ENCODE measurements at regions not wholly inside any gene's neighbourhood (a gene's known extent, or its start where the extent isn't known, plus 50 kb on each side); places are given as distances from the start of the nearest gene placed in this dataset.
"Not testable (repeated sequence)": the region's sequence is repeated elsewhere in the genome, so short reads cannot be mapped to it uniquely, and the experiment has no call there.

- no peak for DNase-seq
Observed at GRCh38 chr2:239801404-239802184, 223.5 kb downstream of the NDUFA10 start.

GRCh38 chr2:239800785-239801386 is 224.3 kb downstream of the NDUFA10 start:
- DNase-seq = no peak

DNA sequence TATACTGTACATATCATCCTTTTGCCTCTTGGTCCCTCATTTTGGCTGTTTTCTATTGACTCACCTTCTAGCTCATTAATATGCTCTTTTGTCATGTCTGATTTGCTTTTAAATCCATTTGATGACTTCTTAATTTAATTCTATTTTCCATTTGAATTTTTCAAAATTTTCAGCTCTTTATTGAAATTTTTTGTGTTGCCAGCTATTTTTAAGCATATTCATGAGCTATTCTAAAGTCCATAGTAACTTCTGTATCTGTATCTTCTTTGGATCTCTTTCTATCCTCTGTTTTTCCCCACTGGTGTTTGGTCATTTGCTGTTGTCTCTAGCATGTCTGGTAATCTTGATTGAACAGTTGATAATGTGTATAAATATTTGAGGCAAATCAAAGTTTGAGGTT is 227.8 kb downstream of the NDUFA10 start:
- DNase-seq = no peak

- not testable (repeated sequence) for DNase-seq
Observed at GRCh38 chr2:239795761-239796160, 229.4 kb downstream of the NDUFA10 start.

DNA sequence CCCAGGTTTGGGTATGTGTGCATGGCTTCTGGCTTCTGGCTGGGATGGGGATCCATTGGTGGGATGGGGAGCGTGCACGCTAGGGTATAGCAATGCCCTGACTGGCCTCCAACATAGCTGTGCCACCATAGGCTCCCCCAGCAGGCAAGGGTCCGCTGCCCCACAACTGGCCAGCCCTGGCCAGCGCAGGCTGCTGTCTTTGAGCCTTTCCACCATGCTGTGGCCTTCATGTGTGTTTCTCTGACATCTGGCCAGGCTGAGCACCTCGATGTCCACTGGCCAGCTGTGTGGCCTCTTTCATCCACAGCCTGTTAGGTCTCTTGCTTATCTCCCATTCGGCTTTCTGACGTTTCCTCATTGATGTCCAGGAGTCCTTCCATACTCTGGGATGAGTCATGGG is 231.3 kb downstream of the NDUFA10 start:
- DNase-seq = no peak

DNA sequence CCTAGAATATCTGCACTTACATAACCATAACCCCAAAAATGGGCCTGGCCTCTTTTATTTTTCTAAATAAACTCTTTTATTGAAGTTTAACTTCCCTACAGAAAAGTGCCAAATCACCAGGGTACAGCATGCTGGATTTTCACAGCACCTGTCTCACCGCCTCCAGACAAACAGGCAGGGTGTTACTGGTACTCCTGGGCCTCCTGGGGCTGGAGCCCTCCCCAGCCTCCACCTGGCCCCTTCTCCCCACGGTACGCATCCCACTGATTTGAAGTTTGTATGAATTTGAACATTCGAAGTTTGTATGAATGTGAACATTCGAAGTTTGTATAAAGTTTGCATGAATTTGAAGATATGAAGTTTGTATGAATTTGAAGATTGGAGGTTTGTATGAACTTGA is 232.1 kb downstream of the NDUFA10 start:
- no peak for DNase-seq

- no peak for DNase-seq
Observed at GRCh38 chr2:239792405-239793084, 232.6 kb downstream of the NDUFA10 start.

DNA sequence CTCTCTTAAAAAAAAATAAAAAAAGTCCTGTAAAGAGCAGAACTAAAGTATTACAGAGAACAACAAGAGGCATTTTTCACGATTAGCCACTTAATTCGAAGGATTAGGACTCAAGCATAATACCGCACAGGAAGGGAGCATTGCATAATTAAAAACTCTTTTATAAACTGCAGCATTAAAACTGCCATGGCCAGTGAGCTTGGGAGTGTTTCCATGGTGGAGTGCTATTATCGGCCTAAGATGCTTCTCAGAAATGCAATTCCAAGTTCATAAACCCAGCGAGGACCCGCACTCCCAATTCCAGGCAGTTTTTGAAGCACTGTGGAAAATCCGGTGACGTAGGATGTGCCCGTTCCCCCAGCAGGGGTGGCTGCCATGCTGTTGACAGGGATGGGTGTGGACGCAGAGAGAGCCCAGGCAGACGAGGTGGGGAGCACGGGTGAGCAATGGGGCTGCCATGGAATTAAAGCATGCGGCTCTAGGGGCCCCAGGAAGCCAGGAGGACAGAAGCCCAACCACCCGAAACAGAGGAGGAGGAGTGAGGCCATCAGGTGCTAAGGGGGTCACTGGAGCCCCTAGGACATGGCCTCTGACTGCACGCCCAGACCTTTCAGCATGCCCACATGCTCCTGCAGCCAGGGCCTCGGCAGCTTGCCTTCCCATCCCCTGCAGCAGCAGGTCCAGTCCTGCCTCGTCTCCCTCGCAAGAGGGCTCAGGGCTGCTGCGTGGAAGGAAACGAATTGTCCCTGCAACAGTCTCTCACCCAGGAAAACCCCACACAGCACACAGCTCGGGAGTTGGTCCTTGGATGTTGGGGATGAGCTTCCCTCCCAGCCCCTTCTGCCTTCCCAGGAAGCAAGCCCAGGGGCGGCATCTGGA is 233.4 kb downstream of the NDUFA10 start:
- no peak for DNase-seq

DNA sequence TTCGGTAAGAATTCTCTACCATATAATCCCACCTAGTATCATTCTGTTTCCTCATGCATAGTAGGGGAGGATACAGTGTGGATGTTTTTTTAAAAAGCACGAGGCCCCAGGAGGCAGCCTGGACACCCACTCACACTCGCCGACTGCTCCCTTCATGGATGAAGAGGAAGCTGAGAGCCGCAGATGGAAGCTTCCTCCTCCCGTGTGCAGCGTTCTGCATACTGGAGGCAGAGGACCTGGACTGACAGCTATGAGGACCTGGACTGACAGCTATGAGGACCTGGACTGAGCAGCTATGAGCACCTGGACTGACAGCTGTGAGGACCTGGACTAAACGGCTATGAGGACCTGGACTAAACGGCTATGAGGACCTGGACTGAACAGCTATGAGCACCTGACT is 234.4 kb downstream of the NDUFA10 start:
- no peak for DNase-seq

DNA sequence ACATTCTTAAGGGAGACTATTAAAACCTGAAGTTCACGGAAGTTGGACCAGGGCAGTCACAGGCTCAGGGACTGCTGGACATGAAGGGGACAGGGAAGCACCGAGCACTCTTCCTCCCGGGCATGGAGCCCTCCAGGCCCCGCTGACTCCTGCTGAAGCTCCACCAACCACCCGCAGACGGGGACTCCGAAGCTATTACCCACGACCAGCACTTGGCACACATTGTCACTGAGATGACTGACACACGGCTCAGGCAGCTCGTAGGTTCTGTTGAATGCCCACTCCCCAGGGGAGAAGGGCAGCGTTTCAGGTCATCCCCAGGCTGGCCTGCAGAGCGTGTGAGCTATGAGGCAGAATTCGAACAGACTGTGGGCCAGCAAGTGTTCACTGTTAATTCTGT is 234.8 kb downstream of the NDUFA10 start:
- DNase-seq = no peak

- DNase-seq = no peak
Observed at GRCh38 chr2:239789711-239790110, 235.4 kb downstream of the NDUFA10 start.

- no peak for DNase-seq
Observed at GRCh38 chr2:239788576-239789098, 236.5 kb downstream of the NDUFA10 start.

GRCh38 chr2:239787538-239788050 is 237.5 kb downstream of the NDUFA10 start:
- DNase-seq = no peak

DNA sequence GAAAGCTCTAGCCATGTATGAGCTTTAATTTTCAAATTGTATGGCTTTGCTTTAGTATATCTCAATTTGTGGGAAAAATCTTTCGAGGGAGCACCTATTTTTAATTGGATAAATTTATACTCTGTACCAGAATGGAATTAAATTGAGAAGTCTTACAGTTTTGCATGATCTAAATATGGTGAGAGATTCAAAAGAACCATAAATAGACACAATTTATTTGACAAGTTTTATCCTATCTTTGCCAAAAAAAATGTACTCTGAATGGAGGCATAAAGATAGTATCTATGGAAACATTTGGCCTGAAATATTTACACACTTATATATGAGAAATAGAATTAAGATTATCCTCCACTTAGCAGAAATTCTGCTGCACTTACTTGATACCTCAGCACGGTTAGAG is 238.4 kb downstream of the NDUFA10 start:
- no peak for DNase-seq

DNA sequence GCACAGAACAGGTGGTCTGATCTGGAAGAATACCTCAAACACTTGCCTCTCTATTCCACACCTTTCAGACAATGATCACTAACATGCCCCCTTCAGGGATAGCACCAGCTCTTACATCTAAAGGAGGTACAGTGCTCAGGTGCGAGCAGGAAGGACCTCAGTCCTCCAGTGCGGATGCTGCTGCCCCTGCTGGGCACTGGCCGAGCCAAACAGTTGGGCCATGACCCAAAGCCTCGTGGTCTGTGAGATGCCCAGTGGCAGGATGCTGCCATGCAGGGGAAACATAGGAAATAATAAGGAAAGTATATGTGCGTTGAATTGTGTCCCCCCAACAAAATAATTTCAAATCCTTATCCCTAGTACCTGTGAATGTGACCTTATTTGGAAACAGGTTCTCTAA is 243.7 kb downstream of the NDUFA10 start:
- DNase-seq = no peak

GRCh38 chr2:239780236-239780994 is 244.7 kb downstream of the NDUFA10 start:
- no peak for DNase-seq

DNA sequence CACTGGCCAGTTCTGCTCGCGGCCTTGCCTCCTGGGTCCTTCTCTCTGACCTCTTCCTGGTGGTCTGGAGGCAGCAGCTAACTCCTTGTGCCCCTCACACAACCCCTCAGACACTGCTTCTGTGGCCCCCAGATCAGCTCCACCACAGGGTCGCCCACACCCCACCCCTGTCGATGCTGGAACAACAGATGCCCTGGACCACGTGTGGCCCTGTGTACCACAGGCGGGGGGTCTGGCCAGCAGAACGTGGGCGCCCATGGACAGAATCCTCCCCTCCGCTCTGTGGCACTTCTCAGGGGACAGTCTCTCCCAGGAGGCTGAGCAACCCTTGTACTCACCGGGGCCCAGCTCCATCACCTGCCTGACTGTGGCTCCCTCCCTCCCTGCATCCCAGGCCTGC is 245.6 kb downstream of the NDUFA10 start:
- no peak for DNase-seq

DNA sequence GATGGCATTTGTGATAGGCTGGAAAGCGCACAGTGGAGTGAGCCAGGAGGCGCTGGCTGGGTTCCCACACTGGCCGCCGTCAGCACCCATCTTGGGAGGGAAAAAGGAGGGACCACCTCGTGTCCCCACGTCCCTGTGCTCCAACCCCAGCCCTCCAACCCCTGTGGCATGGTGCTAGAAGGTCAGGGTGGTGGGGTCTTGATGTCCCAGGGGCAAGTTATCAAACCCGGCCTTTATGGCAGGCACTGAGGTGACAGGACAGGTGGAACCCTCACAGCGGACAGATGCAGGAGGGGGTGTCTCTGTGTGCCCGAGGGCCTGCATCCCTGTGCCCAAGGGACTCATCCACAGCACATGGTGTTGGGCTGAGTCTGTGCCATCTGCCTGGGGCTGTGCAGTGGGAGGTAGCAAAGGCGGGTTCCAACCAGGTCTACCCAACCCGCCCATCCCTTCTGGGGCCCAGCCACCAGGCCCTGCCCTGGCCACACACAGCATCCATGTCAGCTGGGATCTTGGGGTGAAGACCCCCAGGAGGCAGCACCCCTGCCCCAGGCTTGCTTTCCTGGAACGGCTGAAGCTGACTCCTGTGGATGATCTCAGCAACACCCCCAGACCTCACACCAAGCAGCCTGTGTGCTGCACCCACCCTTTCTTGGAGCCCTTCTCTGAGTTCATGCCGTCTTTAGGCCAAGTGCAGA is 246.1 kb downstream of the NDUFA10 start:
- DNase-seq = no peak

DNA sequence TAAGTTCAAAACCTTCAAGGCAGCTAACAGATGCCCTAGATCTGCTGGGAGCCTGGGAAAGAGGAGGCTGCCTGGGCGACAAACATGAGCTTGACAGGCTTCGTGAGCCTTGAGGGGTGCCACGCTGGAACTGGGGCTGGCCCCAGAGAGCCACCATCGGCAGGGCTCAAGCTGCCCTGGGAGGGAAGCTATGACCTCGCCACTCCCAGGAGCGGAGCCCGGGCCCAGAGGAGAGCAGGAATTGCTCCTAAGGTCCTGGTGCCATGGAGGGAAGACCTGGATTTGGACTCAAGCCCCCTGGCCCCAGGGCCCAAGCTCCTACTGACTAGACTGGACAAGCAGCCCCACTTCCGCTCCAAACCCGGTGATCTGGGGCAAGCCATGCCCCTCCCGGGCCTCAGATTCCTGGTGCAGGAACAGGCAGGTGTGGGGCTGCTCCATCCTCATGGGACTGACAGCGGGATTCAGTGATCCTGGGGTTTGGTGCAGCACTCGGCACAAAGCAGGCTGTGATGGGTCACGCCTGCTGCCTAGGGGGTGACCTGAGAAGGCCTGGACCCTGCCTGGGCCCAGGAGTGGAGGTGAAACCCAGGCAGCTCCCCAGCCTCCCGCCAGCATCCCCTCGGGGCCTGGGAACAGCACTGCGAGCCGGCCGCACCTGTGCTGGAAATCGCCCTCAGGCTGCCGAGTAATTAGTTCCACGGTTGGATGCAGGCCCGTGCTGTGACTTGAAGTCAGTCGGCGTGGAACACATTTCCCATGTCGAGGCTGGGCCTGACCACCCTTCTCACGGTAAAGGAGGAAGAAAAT is 246.9 kb downstream of the NDUFA10 start:
- DNase-seq = no peak

DNA sequence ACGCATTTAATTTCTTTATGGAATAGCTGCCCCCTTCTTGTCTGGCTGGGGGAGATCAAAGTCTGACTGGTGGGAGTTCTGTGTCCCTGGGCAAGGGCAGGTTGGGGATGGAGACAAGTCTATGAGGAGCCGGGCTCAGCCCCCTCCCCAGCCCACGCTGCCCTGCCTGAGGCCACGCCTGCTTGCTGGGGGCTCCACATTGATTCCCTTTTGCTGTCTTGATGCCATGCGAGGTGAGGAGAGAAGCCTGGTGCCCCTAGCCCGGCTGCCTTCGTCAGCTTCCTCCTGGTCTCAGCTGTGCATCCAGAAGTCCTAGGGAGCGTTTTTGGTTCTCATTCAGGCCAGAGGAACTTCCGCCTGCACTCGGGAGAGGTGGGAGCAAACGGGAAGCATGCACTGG is 247.9 kb downstream of the NDUFA10 start:
- DNase-seq = no peak

Data from retina (tissue), 1 donor.